HG03521 (cell line): ENCODE measurements at regions not wholly inside any gene's neighbourhood (a gene's known extent, or its start where the extent isn't known, plus 50 kb on each side); places are given as distances from the start of the nearest gene placed in this dataset.

Experiments
- ATAC-seq: cut with Tn5 transposase; IDR thresholded peaks from one replicate; pipeline ENCODE4 v1.9.1; 2021; ENCODE audit warnings: mild to moderate bottlenecking, moderate library complexity; ENCODE audit not compliant: unreplicated experiment

DNA sequence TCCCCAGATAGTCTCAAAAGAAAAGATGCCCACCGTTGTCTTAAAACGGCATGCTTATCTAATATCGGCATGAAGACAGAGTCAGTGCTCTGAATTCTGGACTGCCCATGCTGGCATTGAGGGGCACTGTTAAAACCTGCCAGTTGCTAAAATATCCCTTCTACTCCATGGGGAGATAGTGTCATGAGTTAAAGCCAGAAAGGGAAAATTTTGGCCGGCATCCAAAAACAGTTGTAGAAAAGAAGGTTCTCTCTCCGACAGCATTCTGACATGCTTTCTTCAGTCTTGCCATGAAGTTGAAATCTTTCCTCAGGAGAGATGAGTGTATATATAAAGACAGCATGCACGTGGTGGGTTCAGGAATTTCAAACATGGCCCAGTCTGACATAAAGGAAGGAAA lies 401.3 kb upstream of the PIK3C3 start:
- ATAC-seq = no peak

DNA sequence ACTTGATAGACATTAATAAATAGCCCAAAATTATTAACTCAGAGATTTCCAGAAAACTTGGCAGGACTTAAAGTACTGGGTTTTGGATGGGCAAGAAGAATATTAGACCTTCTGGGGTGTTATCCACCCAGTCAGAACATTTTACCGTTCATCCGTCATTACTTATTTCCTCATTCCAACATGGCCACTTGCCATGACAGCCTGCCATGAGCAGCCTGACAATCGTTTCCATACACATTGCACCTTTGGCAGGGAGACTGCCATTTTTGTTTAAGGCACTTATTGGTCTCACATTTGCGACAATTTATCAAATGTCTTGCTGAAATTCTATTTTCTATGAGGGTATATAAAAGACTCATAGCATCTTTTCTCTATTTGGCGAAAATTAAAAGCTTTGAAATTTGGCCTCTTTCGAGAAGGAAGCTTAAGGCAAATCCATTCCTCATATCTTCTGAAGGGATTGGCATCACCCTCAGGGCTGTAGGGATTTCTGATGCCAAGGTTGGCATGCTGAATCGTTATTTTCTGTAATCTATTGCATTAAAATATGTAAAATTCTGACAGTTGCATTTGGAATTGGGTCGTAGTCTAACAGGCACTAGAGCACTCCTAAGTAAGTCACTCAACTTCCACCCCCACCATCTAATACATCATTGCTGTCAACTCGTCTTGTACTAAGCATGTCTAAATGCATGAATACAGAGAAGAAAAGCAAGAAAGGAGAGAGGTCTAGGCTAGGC lies 406.3 kb upstream of the PIK3C3 start:
- ATAC-seq = no peak

GRCh38 chr18:41545091-41545888 lies 409.7 kb upstream of the PIK3C3 start:
- ATAC-seq = no peak

DNA sequence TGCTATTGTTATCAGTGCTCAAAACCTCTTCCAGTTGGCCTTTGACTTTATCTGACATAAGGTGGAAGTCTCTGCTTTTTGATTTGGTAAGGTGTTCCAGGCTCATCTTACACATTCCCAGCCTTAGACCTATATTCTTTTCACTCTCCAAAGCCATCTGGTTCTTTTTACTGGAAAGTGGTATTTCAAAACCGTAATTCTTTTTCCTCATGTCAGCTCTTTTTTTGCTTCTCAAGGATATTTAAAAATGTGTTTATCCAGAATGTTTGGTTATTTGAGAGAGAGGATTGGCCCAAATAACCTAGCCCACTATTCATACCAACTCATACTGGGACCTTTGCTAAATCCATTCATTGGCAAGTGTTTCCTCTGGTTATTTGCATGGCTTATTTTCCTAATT lies 411.2 kb upstream of the PIK3C3 start:
- ATAC-seq = no peak

- no peak for ATAC-seq
These were observed 414.7 kb upstream of the PIK3C3 start for GRCh38 chr18:41540237-41540871.

DNA sequence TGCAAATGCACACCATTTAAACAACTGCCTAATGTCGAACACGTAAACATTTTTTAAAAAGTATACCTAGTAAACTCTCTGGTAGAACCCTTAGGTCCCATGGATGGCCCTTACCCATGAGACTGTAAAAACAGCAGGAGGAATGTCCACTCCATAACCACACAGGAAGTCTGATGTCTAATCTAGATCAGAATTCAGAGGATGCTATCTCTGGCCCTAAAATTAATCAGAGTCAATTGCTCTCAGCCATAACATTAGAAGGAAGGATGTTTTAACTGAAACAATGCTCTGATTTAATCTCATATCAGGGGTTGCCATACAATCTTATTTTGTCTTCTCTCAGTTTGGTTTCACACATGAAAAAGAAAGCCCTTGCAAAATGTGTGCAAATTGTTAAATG lies 416.3 kb upstream of the PIK3C3 start:
- no peak for ATAC-seq

DNA sequence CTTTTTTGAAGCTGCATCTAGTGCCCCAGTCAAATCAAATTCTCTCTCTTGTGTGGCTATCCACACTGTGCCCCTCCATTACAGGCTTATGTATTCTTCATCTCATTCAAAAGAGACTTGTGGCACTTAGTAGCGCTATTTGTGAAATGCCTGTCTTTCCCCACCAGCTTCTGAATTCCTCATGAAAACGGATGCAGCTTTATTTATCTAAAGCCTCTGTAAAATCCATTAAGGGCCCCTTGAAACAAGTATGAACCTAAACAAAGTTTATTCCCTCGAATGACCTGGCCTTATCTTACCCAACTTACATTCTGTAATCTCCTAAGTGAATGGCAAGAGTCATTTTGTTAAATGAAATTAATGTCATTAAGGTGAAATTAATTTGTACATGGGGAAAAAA lies 417.4 kb upstream of the PIK3C3 start:
- no peak for ATAC-seq

- ATAC-seq = no peak
These were observed 422.5 kb upstream of the PIK3C3 start for GRCh38 chr18:41532344-41533086.

- no peak for ATAC-seq
These were observed 424.1 kb upstream of the PIK3C3 start for GRCh38 chr18:41530970-41531369.

DNA sequence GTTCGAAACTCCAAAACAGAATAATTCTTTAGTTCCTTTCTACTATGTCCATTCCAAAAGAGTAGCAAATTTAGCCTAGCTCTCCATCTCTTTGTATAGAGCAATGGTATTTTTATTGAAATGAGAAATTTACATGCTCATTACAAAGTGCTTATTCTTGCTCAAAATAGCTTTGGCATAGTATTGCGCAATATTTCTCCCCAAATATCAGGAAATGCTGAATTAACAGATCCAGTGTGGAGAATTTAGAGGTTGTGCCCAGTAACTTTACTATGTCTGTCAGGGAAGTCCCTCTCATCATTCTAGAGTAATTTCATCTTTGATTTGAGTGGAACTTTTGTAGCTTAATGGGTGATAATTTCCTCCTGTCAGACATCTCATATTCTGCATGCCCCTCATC lies 425.9 kb upstream of the PIK3C3 start:
- ATAC-seq = no peak

DNA sequence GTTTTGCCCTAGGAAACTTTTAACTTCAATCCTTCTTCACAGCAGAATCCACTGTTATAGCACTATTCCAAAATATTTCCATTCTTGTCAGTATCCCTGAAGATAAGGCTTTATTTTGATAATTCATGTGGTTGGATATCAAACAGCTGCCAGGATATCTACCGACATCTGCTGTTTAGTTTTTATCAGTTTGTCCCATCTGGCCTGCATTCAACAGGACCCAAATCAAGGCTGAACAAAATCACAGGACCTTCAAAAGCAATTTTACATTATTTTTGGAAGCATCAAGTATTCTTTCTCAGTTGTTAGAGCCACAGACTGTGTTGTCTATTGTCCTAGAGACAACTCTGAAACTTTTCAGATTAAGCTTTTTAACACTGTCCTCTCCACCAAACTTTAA lies 429.0 kb upstream of the PIK3C3 start:
- ATAC-seq = no peak

DNA sequence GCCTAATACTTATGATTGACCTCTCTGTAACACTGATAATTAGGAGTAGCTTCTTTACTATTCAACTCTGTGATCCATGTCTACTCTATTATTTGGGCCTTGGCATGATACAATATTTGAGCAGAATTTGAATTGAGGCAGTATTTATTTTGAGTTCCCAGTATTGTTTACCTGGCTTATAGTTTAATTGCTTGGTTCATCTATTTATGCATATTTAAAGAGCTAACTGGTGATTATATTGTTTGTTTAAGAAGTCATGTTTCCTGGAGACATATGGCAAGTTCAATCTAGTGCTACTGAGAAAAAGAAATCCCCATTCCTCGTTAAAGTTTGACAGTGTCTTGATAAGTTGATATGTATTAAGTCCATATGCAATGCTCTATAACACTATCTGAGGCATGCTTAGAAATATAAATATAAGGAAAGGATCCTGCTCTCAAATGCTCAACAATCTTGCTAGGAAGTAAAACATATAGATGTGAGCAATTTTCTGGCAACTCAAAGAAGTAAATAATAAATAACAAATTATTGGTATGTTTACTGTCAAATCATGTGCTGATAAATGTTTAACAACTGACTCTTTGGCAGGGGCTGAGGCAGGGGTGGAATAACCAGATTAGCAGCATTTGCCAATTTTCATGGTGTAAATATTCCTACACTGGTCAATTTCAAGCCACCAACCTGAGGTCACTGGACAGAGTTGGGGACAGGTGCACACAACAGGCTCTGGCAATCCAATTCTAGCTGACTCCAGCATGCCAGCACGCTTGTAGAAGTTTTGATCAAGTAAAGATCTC lies 430.2 kb upstream of the PIK3C3 start:
- no peak for ATAC-seq

DNA sequence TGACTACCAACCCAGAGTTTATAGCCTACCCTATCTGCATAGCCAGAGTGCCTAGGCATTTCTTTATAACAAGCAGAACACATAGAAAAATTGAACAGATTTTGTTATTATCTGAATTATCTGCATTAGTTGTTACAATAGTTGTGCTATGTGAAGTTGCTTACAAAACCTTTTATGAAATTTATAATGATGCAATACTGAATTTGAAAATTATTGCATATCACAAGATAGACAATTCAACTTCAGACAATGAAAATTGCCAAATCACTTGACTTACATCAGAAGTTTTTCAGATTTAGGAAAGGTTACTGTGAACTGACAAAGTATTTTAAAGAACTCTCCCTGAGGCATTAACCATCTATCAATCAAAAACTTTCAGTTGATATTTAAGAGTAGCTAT lies 437.9 kb upstream of the PIK3C3 start:
- no peak for ATAC-seq

DNA sequence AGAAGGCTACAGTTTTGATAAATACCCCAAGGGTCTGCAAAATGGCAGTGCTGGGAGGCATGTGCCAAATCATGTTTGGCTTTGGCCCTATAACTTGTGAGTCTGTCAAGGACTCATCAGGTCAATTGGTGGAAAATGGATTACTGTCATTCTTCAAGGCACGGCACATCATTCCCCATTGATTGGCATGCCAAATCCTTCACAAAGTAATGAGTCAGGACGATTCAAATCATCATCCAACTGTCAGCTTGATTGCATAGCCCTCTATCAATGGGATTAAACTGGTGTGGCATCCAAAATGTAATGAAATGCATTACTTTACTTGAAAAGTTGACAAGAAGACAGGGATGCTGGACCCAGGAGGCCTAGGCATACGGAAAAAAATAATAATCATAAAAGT lies 441.6 kb upstream of the PIK3C3 start:
- ATAC-seq = no peak

- ATAC-seq = no peak
These were observed 450.7 kb upstream of the PIK3C3 start for GRCh38 chr18:41504316-41504715.

GRCh38 chr18:41501848-41502247 lies 453.2 kb upstream of the PIK3C3 start:
- no peak for ATAC-seq

DNA sequence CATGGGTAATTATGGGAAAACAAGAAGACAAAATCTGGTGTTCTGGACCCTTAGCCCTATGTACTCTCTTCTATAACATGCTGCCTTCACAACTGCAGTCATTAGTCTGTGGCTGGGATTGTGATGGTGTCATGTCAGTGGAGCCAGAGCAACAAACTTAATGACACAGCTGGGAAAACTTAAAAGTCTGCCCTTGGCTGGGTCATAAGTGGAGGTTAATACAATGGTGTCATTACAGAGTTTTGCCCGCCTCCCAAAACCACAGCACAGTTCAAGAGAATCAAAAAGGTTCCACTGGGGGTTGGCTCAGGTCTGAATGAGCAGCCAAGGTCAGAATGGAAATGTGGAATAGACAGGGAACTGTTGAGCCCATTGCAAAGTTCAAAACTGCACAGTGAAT lies 455.7 kb upstream of the PIK3C3 start:
- no peak for ATAC-seq

DNA sequence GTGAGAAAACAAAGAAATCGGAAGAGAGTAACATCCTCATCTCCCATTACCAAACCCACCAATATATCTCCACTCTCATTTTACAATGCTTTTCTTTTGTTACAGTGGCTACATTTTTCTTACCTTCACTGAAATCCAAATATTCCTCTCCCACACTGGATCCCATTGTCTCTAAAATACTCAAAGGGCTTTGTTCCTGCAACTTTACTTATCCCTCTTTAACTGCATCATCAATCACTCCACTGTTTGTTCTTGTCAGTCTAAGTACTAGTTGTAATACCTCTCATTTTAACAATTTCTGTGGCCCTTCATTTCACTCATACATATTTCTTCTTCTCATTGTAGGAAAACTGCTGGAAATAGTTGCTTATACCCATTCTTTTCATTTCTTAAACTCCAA lies 464.2 kb upstream of the PIK3C3 start:
- no peak for ATAC-seq

GRCh38 chr18:41486575-41486974 lies 468.5 kb upstream of the PIK3C3 start:
- ATAC-seq = no peak

- no peak for ATAC-seq
These were observed 471.0 kb upstream of the PIK3C3 start for GRCh38 chr18:41484069-41484468.

- ATAC-seq = no peak
These were observed 472.5 kb upstream of the PIK3C3 start for GRCh38 chr18:41482501-41482900.
